H1 (cell line): ENCODE measurements at regions not wholly inside any gene's neighbourhood (a gene's known extent, or its start where the extent isn't known, plus 50 kb on each side); places are given as distances from the start of the nearest gene placed in this dataset.

Experiments used
- CTCF ChIA-PET: fragments of 300-600 bp; sonication (Branson Sonifier 250); formaldehyde crosslinking; loops from one replicate; lab custom pipeline; 2021; ENCODE audit not compliant: partially characterized antibody; lab: Charles Lee
- POLR2A ChIA-PET: fragments of 300-600 bp; sonication (Branson Sonifier 250); formaldehyde crosslinking; loops from one replicate; lab custom pipeline; 2021; ENCODE audit warnings: inconsistent platforms; ENCODE audit not compliant: partially characterized antibody; lab: Charles Lee
- DNase-seq, 2 experiments: peaks; one replicate each; pipeline versions ENCODE4 v3.0.0 to v3.0.0-alpha.2; 2010 to 2022; ENCODE audit warnings: low spot score in 2 of 2, low read depth in 1 of 2, mixed read lengths in 1 of 2
- FAIRE-seq: peaks from 2 replicates; lab custom pipeline; 2011; peaks lifted over from hg19 to GRCh38; lab: Jason Lieb, UNC
- H2AFZ ChIP-seq: 2 replicates; pipeline ENCODE4 v1.8.1; 2012; ENCODE audit warnings: low read length, inconsistent platforms
- H2AK5ac ChIP-seq: 2 replicates; pipeline ENCODE4 v1.6.1; 2013; ENCODE audit warnings: low read depth, low read length
- H2BK120ac ChIP-seq: replicated peaks from 2 replicates; pipeline ENCODE3; 2013; ENCODE audit warnings: low read depth, low read length, inconsistent platforms
- H2BK12ac ChIP-seq: 2 replicates; pipeline ENCODE4 v1.6.1; 2013; ENCODE audit warnings: low read depth, low read length
- H2BK15ac ChIP-seq: 2 replicates; pipeline ENCODE4 v1.6.1; 2013; ENCODE audit warnings: low read length
- H2BK20ac ChIP-seq: 2 replicates; pipeline ENCODE4 v1.6.1; 2013; ENCODE audit warnings: low read length
- H2BK5ac ChIP-seq: 2 replicates; pipeline ENCODE4 v1.6.1; 2013; ENCODE audit warnings: low read depth, low read length
- H3K14ac ChIP-seq: 2 replicates; pipeline ENCODE4 v1.6.1; 2013; ENCODE audit warnings: inconsistent platforms; ENCODE audit not compliant: insufficient read length
- H3K18ac ChIP-seq: 2 replicates; pipeline ENCODE4 v1.6.1; 2013; ENCODE audit warnings: low read length; ENCODE audit errors: extremely low read depth
- H3K23ac ChIP-seq: 2 replicates; pipeline ENCODE4 v1.6.1; 2013; ENCODE audit warnings: inconsistent platforms; ENCODE audit not compliant: insufficient read length
- H3K23me2 ChIP-seq: 2 replicates; pipeline ENCODE4 v1.6.1; 2013; ENCODE audit warnings: low read depth, low read length
- H3K27ac ChIP-seq: 2 replicates; pipeline ENCODE4 v1.6.1; 2011; ENCODE audit warnings: low read depth, low read length, inconsistent platforms
- H3K27me3 ChIP-seq, 4 experiments: replicated peaks in 1 of 4; 1 replicate in 1 of 4; 2 replicates in 3 of 4; pipeline versions ENCODE4 v1.6.1 to v1.8.1; 2011 to 2013; ENCODE audit warnings: low read length in 3 of 4, mild to moderate bottlenecking in 3 of 4, inconsistent platforms in 2 of 4, mixed read lengths in 2 of 4, moderate library complexity in 1 of 4; ENCODE audit not compliant: control insufficient read depth in 3 of 4, insufficient read depth in 3 of 4; ENCODE audit errors: extremely low read depth in 1 of 4
- H3K36me3 ChIP-seq, 4 experiments: 2 replicates each; pipeline versions ENCODE4 v1.6.1 to v1.8.1; 2011 to 2013; ENCODE audit warnings: mild to moderate bottlenecking in 4 of 4, low read length in 3 of 4, moderate library complexity in 2 of 4, control low read depth in 1 of 4, inconsistent platforms in 1 of 4; ENCODE audit not compliant: insufficient read depth in 4 of 4, control insufficient read depth in 2 of 4
- H3K4ac ChIP-seq: replicated peaks from 2 replicates; pipeline ENCODE3; 2013; ENCODE audit warnings: low read length, low read depth, mixed read lengths, inconsistent platforms; ENCODE audit not compliant: insufficient read length
- H3K4me1 ChIP-seq, 4 experiments: replicated peaks in 1 of 4; 1 replicate in 1 of 4; 2 replicates in 3 of 4; pipeline versions ENCODE4 v1.6.1 to v1.8.1; 2011 to 2013; ENCODE audit warnings: low read length in 3 of 4, inconsistent platforms in 2 of 4, mixed read lengths in 1 of 4; ENCODE audit not compliant: insufficient read depth in 4 of 4, control insufficient read depth in 3 of 4
- H3K4me2 ChIP-seq, 2 experiments: 2 replicates each; pipeline versions ENCODE4 v1.6.1 to v1.8.1; 2011 to 2013; ENCODE audit warnings: low read depth in 2 of 2, low read length in 2 of 2, control low read depth in 1 of 2, inconsistent platforms in 1 of 2, mild to moderate bottlenecking in 1 of 2; ENCODE audit not compliant: insufficient read depth in 1 of 2
- H3K4me3 ChIP-seq, 4 experiments: fragments of 200-600, 300-600 bp in 1 of 4; sonication (generic), shearing (Covaris generic), sonication (Bioruptor Twin) in 1 of 4; 2 replicates each; pipeline versions ENCODE4 v1.5.1 to v1.8.1; 2011 to 2016; ENCODE audit warnings: low read length in 4 of 4, low read depth in 3 of 4, control low read depth in 2 of 4, inconsistent platforms in 2 of 4, mild to moderate bottlenecking in 2 of 4, mixed read lengths in 1 of 4, moderate library complexity in 1 of 4; ENCODE audit not compliant: insufficient read depth in 2 of 4; ENCODE audit errors: extremely low read depth in 1 of 4
- H3K56ac ChIP-seq: replicated peaks from 2 replicates; pipeline ENCODE3; 2013; ENCODE audit warnings: low read depth, mild to moderate bottlenecking, mixed read lengths, low read length, inconsistent platforms; ENCODE audit not compliant: insufficient read length
- H3K79me1 ChIP-seq: 2 replicates; pipeline ENCODE4 v1.6.1; 2013; ENCODE audit warnings: low read depth, low read length, control low read depth
- H3K79me2 ChIP-seq, 2 experiments: 2 replicates each; pipeline versions ENCODE4 v1.6.1 to v1.8.1; 2012 to 2013; ENCODE audit warnings: low read length in 2 of 2, mild to moderate bottlenecking in 2 of 2, inconsistent platforms in 1 of 2; ENCODE audit not compliant: insufficient read depth in 2 of 2, control insufficient read depth in 1 of 2
- H3K9ac ChIP-seq, 4 experiments: replicated peaks in 1 of 4; 1 replicate in 1 of 4; 2 replicates in 3 of 4; pipeline versions ENCODE4 v1.6.1 to v1.8.1; 2011 to 2013; ENCODE audit warnings: low read depth in 3 of 4, low read length in 3 of 4, control low read depth in 2 of 4, mild to moderate bottlenecking in 2 of 4, moderate library complexity in 2 of 4, inconsistent platforms in 1 of 4; ENCODE audit errors: extremely low read depth in 1 of 4
- H3K9me3 ChIP-seq, 2 experiments: 2 replicates each; pipeline versions ENCODE4 v1.6.1 to v1.8.1; 2012 to 2013; ENCODE audit warnings: mild to moderate bottlenecking in 2 of 2, moderate library complexity in 2 of 2, control low read depth in 1 of 2, inconsistent platforms in 1 of 2, low read depth in 1 of 2, low read length in 1 of 2, mixed read lengths in 1 of 2; ENCODE audit not compliant: insufficient read depth in 2 of 2
- H4K20me1 ChIP-seq, 2 experiments: replicated peaks in 1 of 2; 2 replicates each; pipeline versions ENCODE3 to v1.8.1; 2011 to 2013; ENCODE audit warnings: inconsistent platforms in 2 of 2, low read length in 2 of 2, mild to moderate bottlenecking in 1 of 2; ENCODE audit not compliant: insufficient read depth in 2 of 2, control insufficient read depth in 1 of 2
- H4K5ac ChIP-seq: 2 replicates; pipeline ENCODE4 v1.6.1; 2013; ENCODE audit warnings: low read length, low read depth, mixed read lengths, inconsistent platforms; ENCODE audit not compliant: insufficient read length
- H4K8ac ChIP-seq: 2 replicates; pipeline ENCODE4 v1.8.0; 2013; ENCODE audit warnings: mild to moderate bottlenecking, moderate library complexity, low read length, inconsistent platforms; ENCODE audit not compliant: insufficient read depth; ENCODE audit errors: extremely low read depth
- H4K91ac ChIP-seq: replicated peaks from 2 replicates; pipeline ENCODE3; 2013; ENCODE audit warnings: low read length, mixed read lengths, inconsistent platforms; ENCODE audit not compliant: insufficient read length
- GABPA ChIP-seq: IDR thresholded peaks from 2 replicates; pipeline ENCODE4 v1.6.1; 2011; ENCODE audit warnings: mild to moderate bottlenecking, low read length, moderate library complexity, borderline replicate concordance; ENCODE audit not compliant: insufficient read depth
- JUN ChIP-seq: IDR thresholded peaks from 2 replicates; pipeline ENCODE4 v1.6.1; 2011; ENCODE audit warnings: low read depth, mild to moderate bottlenecking, improper control_type of control experiment, low read length
- KDM1A ChIP-seq: fragments of 200-600, 300-600 bp; sonication (generic); IDR thresholded peaks from 2 replicates; pipeline ENCODE4 v1.7.1; 2016; ENCODE audit warnings: mild to moderate bottlenecking, low read length, borderline replicate concordance
- RAD21 ChIP-seq, 2 experiments: IDR thresholded peaks in 1 of 2; conservative IDR thresholded peaks in 1 of 2; 2 replicates each; pipeline ENCODE4 v1.6.1; 2011; ENCODE audit warnings: low read depth in 2 of 2, low read length in 2 of 2, improper control_type of control experiment in 1 of 2, inconsistent platforms in 1 of 2, mild to moderate bottlenecking in 1 of 2, moderate library complexity in 1 of 2
- RFX5 ChIP-seq: IDR thresholded peaks from 2 replicates; pipeline ENCODE4 v1.6.1; 2011; ENCODE audit warnings: low read depth, low read length, improper control_type of control experiment, borderline replicate concordance
- SAP30 ChIP-seq: fragments of 300-600 bp; sonication (generic); IDR thresholded peaks from 2 replicates; pipeline ENCODE4 v1.7.1; 2012; ENCODE audit warnings: low read length, moderate library complexity, mild to moderate bottlenecking, inconsistent platforms; ENCODE audit not compliant: insufficient read depth, insufficient replicate concordance
- SIN3A ChIP-seq, 2 experiments: IDR thresholded peaks in 1 of 2; conservative IDR thresholded peaks in 1 of 2; 2 replicates each; pipeline ENCODE4 v1.6.1; 2011 to 2012; ENCODE audit warnings: low read length in 2 of 2, improper control_type of control experiment in 1 of 2, low read depth in 1 of 2, mild to moderate bottlenecking in 1 of 2
- SP1 ChIP-seq: IDR thresholded peaks from 2 replicates; pipeline ENCODE4 v1.6.1; 2011; ENCODE audit warnings: low read depth, low read length
- SP4 ChIP-seq: IDR thresholded peaks from 2 replicates; pipeline ENCODE4 v1.6.1; 2012; ENCODE audit warnings: low read length, inconsistent platforms
- SUZ12 ChIP-seq: fragments of 200-600 bp; sonication (generic); IDR thresholded peaks from 2 replicates; pipeline ENCODE4 v1.6.1; 2012; ENCODE audit warnings: mild to moderate bottlenecking, inconsistent platforms, low read length, moderate library complexity, mixed read lengths
- WGBS, 2 experiments: shearing (Covaris generic) in 1 of 2; methylation state at CpG; one replicate each; pipeline versions ENCODE4 v1.1.6 to v1.1.7; 2013 to 2015; ENCODE audit warnings: low lambda C conversion rate in 2 of 2, mixed read lengths in 2 of 2, inconsistent platforms in 1 of 2, low coverage in 1 of 2, missing lambda C conversion rate in 1 of 2; ENCODE audit not compliant: insufficient replicate concordance in 2 of 2, insufficient coverage in 1 of 2, insufficient read length in 1 of 2; ENCODE audit errors: extremely low coverage in 1 of 2, missing lambda C conversion rate in 1 of 2; 5-methylcytosine and 5-hydroxymethylcytosine counted together

- H3K9ac ChIP-seq: no peak overlapping the region
- H3K23me2 ChIP-seq: peaks cover 3% of the 10 kb centered on the region; the same call in 1 of the 2 replicates
- no peak overlapping the region for H3K4me3 ChIP-seq
- no peak overlapping the region for H2BK15ac ChIP-seq
- H3K23ac ChIP-seq: no peak overlapping the region
- H3K79me1 ChIP-seq: no peaks in the 10 kb centered on the region
- ChIA-PET CTCF (no interaction called here), POLR2A (no interaction called here)
- H3K79me2 ChIP-seq: no peaks in the 10 kb centered on the region
- H3K18ac ChIP-seq: no peak overlapping the region
- TF ChIP-seq GABPA (no peak), SP1 (no peak), SUZ12 (no peak), KDM1A (no peak), RFX5 (no peak), JUN (no peak), SIN3A (conservative IDR thresholded peaks at IDR 0.05 in 1 of 2, IDR thresholded peaks at IDR 0.05 in 1 of 2; ENCODE audit: low read depth in 1 of 2, low read length in 2 of 2) (no peak), SAP30 (no peak), RAD21 (IDR thresholded peaks at IDR 0.05 in 1 of 2, conservative IDR thresholded peaks at IDR 0.05 in 1 of 2; ENCODE audit: low read depth in 2 of 2, low read length in 2 of 2) (no peak), SP4 (no peak)
- H3K36me3 ChIP-seq: no peaks in the 10 kb centered on the region
- FAIRE-seq (no peak), DNase-seq (no peak)
- peaks cover 0 to 2% (median 0%) of the 10 kb centered on the region in 4 experiments; a peak in 1 of 7 replicates for H3K27me3 ChIP-seq
- H2AK5ac ChIP-seq: no peak overlapping the region
- no peak overlapping the region for H2BK120ac ChIP-seq
- H3K56ac ChIP-seq: no peak overlapping the region
- peaks cover 0 to 2% (median under 1%) of the 10 kb centered on the region in 4 experiments; a peak in 2 of 7 replicates for H3K4me1 ChIP-seq
- H3K4ac ChIP-seq: no peak overlapping the region
- no peak overlapping the region for H3K14ac ChIP-seq
- H4K91ac ChIP-seq: no peak overlapping the region
- H2BK12ac ChIP-seq: no peak overlapping the region
- H2BK20ac ChIP-seq: no peak overlapping the region
- no peak overlapping the region for H2AFZ ChIP-seq
- H4K5ac ChIP-seq: no peak overlapping the region
- H4K20me1 ChIP-seq: no peaks in the 10 kb centered on the region
- no peaks in the 10 kb centered on the region for H3K9me3 ChIP-seq
- no peak overlapping the region for H3K4me2 ChIP-seq
- no peak overlapping the region for H2BK5ac ChIP-seq
- 83% methylated on average over 1 of the region's 1 CpG; no CpG with 5 or more reads in 1 of the 2 experiments for WGBS, 2 experiments
- no peak overlapping the region for H4K8ac ChIP-seq
- no peak overlapping the region for H3K27ac ChIP-seq
These were observed 93.1 kb upstream of the MKI67 start for GRCh38 chr10:128219295-128219694.
